Activated naive CD4-positive, alpha-beta T cell treated with Interleukin-2 at 50 U/mL for 16 hours (primary cell): ENCODE measurements at regions not wholly inside any gene's neighbourhood (a gene's known extent, or its start where the extent isn't known, plus 50 kb on each side); places are given as distances from the start of the nearest gene placed in this dataset.

Experiments
- DNase-seq: peaks from one replicate; pipeline ENCODE4 v3.0.0-alpha.2; 2020

DNA sequence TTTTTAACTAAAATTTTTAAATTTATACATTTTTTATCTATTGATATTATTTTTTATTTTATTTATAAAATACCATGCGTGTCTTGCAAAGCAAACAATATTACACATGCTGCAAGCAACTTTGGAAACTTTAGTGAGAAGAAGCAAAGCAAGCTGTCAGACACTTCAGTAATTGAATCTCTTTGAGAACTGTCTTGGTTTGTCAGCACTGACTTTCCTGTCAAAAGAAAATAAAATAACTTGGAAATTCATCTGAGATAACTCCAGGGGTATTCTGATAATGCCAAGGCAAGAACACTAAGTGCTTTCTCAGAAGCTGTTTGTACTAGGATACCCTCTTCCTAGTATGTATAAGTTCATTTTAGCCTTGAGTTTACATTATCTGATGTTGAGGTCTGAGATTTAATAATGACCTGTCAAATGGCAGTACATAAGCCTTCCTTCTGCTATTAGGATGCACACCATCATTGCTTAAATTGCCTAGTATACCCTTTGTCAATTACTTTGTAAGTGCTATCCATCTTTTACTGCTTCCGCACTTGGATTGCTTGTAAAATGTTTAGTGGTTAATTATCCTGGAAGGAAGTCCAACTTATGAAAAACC is 624.2 kb upstream of the AGA start:
- DNase-seq = no peak

DNA sequence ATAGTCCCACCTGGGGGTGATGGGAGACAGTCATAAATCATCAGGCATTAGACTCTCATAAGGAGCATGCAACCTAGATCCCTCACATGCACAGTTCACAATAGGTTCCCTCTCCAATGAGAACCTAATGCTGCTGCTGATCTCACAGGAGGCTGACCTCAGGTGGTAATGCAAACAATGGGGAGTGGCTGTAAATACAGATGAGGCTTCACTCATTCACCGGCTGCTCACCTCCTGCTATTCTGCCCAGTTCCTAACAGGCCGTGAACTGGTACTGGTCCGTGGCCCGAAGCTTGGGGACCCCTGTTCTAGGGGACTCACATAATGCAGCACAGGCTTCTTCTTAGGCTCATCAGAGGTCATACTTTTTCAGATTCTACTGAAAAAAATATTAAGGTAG is 625.9 kb upstream of the AGA start:
- no peak for DNase-seq

GRCh38 chr4:178070163-178070562 is 627.9 kb upstream of the AGA start:
- no peak for DNase-seq

DNA sequence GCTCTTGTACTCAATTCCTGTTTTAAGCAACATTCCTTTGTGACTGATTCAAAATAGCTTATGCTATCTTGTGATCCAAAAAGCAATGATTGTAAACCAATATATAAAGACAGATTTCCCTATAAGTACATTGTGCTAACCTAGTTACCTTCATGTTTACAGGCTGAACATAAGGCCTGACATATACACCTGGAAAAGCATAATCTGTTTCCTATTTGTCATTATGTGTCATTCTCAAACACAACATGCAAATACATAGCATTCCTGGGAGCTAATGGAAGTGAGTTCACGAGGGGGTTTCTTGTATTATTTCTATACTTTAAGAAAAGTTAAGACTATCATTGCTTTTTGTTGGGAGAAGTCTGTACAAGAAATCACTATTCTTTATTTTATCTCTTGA is 638.1 kb upstream of the AGA start:
- no peak for DNase-seq

GRCh38 chr4:178081176-178081575 is 638.9 kb upstream of the AGA start:
- DNase-seq = no peak

GRCh38 chr4:178081896-178082295 is 639.7 kb upstream of the AGA start:
- DNase-seq = no peak

DNA sequence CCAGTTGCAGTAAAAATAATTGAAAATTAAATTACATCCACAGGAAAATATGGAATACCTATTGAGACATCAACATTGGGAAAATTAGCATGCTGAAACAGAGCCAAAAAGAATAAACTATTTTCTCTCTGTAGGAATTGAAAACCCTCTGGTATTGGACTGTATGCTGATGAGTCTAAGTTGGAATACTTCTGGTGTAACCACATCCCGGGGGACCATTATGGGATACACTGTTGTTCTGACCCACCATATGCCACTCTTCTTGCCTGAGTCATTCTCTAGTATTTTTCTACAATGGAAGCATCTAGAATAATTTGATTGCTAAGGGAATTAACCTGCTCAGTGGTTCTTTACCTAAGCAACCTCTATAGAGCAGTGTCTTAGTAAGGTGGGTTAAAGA is 640.7 kb upstream of the AGA start:
- DNase-seq = no peak

GRCh38 chr4:178083968-178084367 is 641.7 kb upstream of the AGA start:
- DNase-seq = no peak

DNA sequence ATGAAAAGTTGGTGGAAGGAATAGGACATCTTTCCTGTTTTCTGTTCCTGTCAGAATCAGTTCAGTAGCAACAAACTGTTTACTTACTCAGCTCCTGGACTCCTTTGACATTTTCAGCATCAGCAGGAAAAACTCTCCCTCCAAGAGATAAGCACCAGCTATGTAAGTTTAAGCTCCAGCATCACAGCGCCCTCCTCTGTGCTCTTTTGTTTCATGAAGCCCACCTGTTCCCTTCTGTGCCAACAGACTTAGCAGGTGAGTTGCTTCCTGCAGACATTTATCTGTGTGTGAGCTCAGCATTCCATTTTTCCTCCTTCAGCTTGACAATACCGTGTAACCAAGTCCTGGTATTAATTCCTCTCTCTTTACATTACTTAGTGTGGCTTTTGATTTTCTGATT is 644.1 kb upstream of the AGA start:
- no peak for DNase-seq

GRCh38 chr4:178090640-178091411 is 648.6 kb upstream of the AGA start:
- DNase-seq = no peak

DNA sequence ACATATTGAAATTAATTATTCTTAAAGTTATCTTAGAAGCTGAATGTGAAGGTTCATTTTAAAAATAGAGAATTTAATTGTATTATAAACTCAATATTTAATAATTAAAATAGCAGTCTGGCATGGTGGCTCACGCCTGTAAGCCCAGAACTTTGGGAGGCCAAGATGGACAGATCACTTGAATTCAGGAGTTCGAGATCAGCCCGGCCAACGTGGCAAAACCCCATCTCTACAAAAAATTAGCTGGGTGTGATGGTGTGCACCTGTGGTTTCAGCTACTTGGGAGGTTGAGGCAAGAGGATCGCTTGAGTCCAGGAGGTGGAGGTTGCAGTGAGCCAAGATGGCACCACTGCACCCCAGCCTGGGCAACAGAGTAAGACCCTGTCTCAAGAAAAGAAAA is 659.9 kb upstream of the AGA start:
- DNase-seq = no peak

GRCh38 chr4:178105242-178105641 is 663.0 kb upstream of the AGA start:
- no peak for DNase-seq

GRCh38 chr4:178136736-178137345 is 694.6 kb upstream of the AGA start:
- DNase-seq = no peak

GRCh38 chr4:178137732-178138471 is 695.7 kb upstream of the AGA start:
- DNase-seq = no peak

DNA sequence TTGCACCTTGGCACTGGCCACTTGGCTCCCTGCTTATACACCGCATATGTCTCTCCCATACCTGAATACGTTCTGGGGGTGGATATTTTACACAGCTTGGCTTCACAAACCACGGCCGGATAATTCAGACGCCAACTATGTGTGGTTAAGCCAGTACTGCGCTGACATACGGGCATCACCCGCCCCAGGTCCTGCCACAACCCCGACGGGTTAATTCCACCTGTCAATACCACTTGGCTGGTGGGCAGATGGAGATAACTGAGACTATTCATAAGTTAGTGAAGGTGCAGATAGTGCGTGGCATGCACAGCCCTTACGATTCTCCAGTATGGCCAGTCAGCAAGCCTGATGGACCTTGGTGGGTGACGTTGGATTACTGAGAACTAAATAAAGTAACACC is 696.3 kb upstream of the AGA start:
- no peak for DNase-seq

DNA sequence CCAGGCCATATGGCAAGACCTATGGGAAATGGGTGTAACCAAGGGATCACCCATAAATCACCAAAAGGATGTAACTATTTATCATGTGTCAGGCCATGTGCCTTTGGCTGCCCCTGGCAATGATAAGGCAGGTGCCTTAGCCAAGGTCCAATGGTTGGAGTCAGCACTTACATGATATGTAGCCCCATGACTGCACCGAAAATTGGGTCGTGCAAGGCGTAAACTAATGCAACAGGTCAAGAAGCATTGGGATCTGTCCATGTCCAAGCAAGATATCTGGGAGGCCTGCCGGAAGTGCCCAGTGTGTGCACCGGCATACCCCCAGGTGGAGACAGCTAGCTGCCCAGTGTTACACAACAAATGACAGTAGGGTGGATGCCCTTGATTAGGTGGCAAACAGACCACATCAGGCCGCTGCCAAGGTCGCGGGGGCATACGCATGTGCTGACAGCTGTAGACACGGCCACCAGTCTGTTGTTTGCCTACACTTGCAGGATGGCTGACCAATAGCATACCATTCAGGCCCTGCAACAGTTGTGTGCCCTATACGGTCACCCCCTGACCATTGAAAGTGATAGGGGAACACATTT is 698.2 kb upstream of the AGA start:
- DNase-seq = no peak

GRCh38 chr4:178142724-178143123 is 700.5 kb upstream of the AGA start:
- no peak for DNase-seq

- no peak for DNase-seq
Observed at GRCh38 chr4:178148106-178148505, 705.9 kb upstream of the AGA start.

GRCh38 chr4:178165251-178165950 is 723.2 kb upstream of the AGA start:
- no peak for DNase-seq

- DNase-seq = no peak
Observed at GRCh38 chr4:178165951-178166308, 723.7 kb upstream of the AGA start.

DNA sequence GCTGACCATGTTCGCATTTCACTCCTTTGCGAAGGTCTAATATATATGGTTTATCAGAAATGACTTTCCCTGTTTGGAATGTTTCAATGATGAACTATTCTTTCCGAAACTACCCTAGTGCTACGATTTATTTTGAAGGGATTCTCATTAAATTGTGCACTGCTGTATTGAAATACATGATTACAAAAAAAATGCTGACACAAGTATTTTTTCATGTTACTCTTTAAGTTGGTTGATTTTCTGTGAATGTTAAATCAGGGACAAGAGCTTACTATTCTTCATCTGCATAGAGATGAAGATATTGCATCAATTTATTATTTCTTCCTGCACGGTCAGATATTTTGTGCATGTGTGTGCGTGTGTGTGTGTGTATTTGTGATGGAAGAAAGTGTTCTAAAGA is 731.5 kb upstream of the AGA start:
- no peak for DNase-seq

- no peak for DNase-seq
Observed at GRCh38 chr4:178174756-178175155, 732.5 kb upstream of the AGA start.

- DNase-seq = no peak
Observed at GRCh38 chr4:178185517-178185916, 743.3 kb upstream of the AGA start.
